Right lobe of liver (tissue), 6 donors: ENCODE measurements at regions not wholly inside any gene's neighbourhood (a gene's known extent, or its start where the extent isn't known, plus 50 kb on each side); places are given as distances from the start of the nearest gene placed in this dataset.

ENCODE experiments used
- ATAC-seq, 4 donors: fragments of 200-7000 bp; cut with Tn5 transposase; one replicate each; pipeline ENCODE4 v1.9.1; 2020; ENCODE audit warnings: mild to moderate bottlenecking in 4 of 4, moderate library complexity in 4 of 4
- DNase-seq, 3 donors: peaks; one replicate each; pipeline ENCODE4 v3.0.0-alpha.2; 2020
- H3K27ac ChIP-seq, 3 donors: fragments of 200-600 bp; one replicate each; pipeline ENCODE4 v1.8.0; 2022
- H3K27me3 ChIP-seq, 2 donors: fragments of 200-600 bp; one replicate each; pipeline ENCODE4 v1.8.0; 2022
- H3K36me3 ChIP-seq, 4 donors: fragments of 200-600 bp; sonication (generic) in 1 of 4; one replicate each; pipeline versions ENCODE4 v1.5.1 to v1.8.0; 2017 to 2022; ENCODE audit warnings: control low read depth in 1 of 4
- H3K4me1 ChIP-seq, 4 donors: fragments of 200-600 bp; sonication (generic) in 1 of 4; one replicate each; pipeline versions ENCODE4 v1.5.1 to v1.8.0; 2017 to 2022; ENCODE audit warnings: control low read depth in 1 of 4
- H3K4me3 ChIP-seq, 3 donors: fragments of 200-600 bp; one replicate each; pipeline ENCODE4 v1.8.0; 2022
- H3K9me3 ChIP-seq, 4 donors: fragments of 200-600 bp; sonication (generic) in 1 of 4; one replicate each; pipeline versions ENCODE4 v1.5.1 to v1.8.0; 2017 to 2022; ENCODE audit warnings: control low read depth in 1 of 4
- CTCF ChIP-seq, 4 donors: fragments of 200-600 bp in 3 of 4; fragments of 450-650 bp in 1 of 4; IDR thresholded peaks; one replicate each; pipeline versions ENCODE4 v1.5.1 to v1.8.0; 2016 to 2022; ENCODE audit warnings: antibody characterized with exemption in 4 of 4, mild to moderate bottlenecking in 2 of 4
- POLR2A ChIP-seq: fragments of 450-650 bp; IDR thresholded peaks from one replicate; pipeline ENCODE4 v1.6.1; 2017; ENCODE audit warnings: antibody characterized with exemption, mild to moderate bottlenecking
- WGBS: methylation state at CpG from one replicate; pipeline ENCODE4 v1.1.6; 2018; ENCODE audit warnings: low coverage, low lambda C conversion rate; ENCODE audit not compliant: insufficient coverage; ENCODE audit errors: missing lambda C conversion rate; 5-methylcytosine and 5-hydroxymethylcytosine counted together
- intact Hi-C, 2 donors: fragments of 100-400 bp; cut with DNase I; formaldehyde crosslinking; loops; one replicate each; pipeline versions ENCODE4 v1.11.2 to v1.14.1; 2022
- donor health status: DM: no; HTN: yes; CAD: no.
- donor health status: DM: no; HTN: no; CAD: no.
- donor health status: DM: no; HTN: no; CAD: no.
- donor health status: DM: no; HTN: yes; CAD: no.
- donor health status: DM: no; HTN: yes; CAD: no.

GRCh38 chr14:98176892-98177291 is 1095.1 kb downstream of the BCL11B start:
- WGBS: 44% methylated on average over 3 of the region's 3 CpGs
- Histone ChIP-seq H3K4me3 (no peak overlapping the region), H3K9me3 (no peaks in the 10 kb centered on the region), H3K27ac (no peak overlapping the region), H3K4me1 (no peaks in the 10 kb centered on the region), H3K27me3 (no peaks in the 10 kb centered on the region), H3K36me3 (no peaks in the 10 kb centered on the region)
- ATAC-seq: no peak
- TF ChIP-seq CTCF (IDR thresholded peaks at IDR 0.05) (no peak), POLR2A (no peak)
- intact Hi-C loops: no loop called here
- no peak for DNase-seq

- ATAC-seq (no peak), DNase-seq (no peak)
- intact Hi-C loops: no loop called here
- WGBS: no CpG with 5 or more reads among the region's 1 CpG
- H3K4me1 ChIP-seq: no peaks in the 10 kb centered on the region
- TF ChIP-seq CTCF (IDR thresholded peaks at IDR 0.05) (no peak), POLR2A (no peak)
- H3K9me3 ChIP-seq: no peaks in the 10 kb centered on the region
- H3K27me3 ChIP-seq: no peaks in the 10 kb centered on the region
- H3K27ac ChIP-seq: no peak overlapping the region
- H3K4me3 ChIP-seq: no peak overlapping the region
- H3K36me3 ChIP-seq: no peaks in the 10 kb centered on the region
Observed at GRCh38 chr14:98177551-98177950, 1094.4 kb downstream of the BCL11B start.

- H3K27me3 ChIP-seq: no peaks in the 10 kb centered on the region
- no peak for TF ChIP-seq POLR2A
- TF ChIP-seq CTCF (IDR thresholded peaks at IDR 0.05): no peak
- no peak for ATAC-seq
- no peaks in the 10 kb centered on the region for H3K9me3 ChIP-seq
- H3K4me1 ChIP-seq: no peaks in the 10 kb centered on the region
- no peak overlapping the region for H3K27ac ChIP-seq
- WGBS: 43% methylated on average over 6 of the region's 7 CpGs
- H3K4me3 ChIP-seq: no peak overlapping the region
- no peak for DNase-seq
- H3K36me3 ChIP-seq: no peaks in the 10 kb centered on the region
- intact Hi-C loops: no loop called here
Observed at GRCh38 chr14:98181241-98181640, 1090.8 kb downstream of the BCL11B start.

- Histone ChIP-seq H3K27me3 (no peaks in the 10 kb centered on the region), H3K4me1 (no peaks in the 10 kb centered on the region), H3K4me3 (no peak overlapping the region), H3K9me3 (no peaks in the 10 kb centered on the region), H3K36me3 (no peaks in the 10 kb centered on the region), H3K27ac (no peak overlapping the region)
- TF ChIP-seq POLR2A: no peak
- TF ChIP-seq CTCF (IDR thresholded peaks at IDR 0.05): no peak
- DNase-seq: no peak
- no peak for ATAC-seq
- intact Hi-C loops: no loop called here
- 29% methylated on average over 1 of the region's 1 CpG for WGBS
Observed at GRCh38 chr14:98181768-98182167, 1090.2 kb downstream of the BCL11B start.

GRCh38 chr14:98182393-98183055 is 1089.5 kb downstream of the BCL11B start:
- DNase-seq (no peak), ATAC-seq (no peak)
- H3K9me3 ChIP-seq: no peaks in the 10 kb centered on the region
- TF ChIP-seq POLR2A: no peak
- TF ChIP-seq CTCF (IDR thresholded peaks at IDR 0.05): no peak
- H3K27ac ChIP-seq: no peak overlapping the region
- WGBS: 36% methylated on average over 3 of the region's 3 CpGs
- no peaks in the 10 kb centered on the region for H3K27me3 ChIP-seq
- intact Hi-C loops: no loop called here
- no peaks in the 10 kb centered on the region for H3K36me3 ChIP-seq
- no peaks in the 10 kb centered on the region for H3K4me1 ChIP-seq
- no peak overlapping the region for H3K4me3 ChIP-seq
